ENCODE measurements at regions not wholly inside any gene's neighbourhood (a gene's known extent, or its start where the extent isn't known, plus 50 kb on each side); places are given as distances from the start of the nearest gene placed in this dataset.

GRCh38 chr5:87079219-87079618 is 188.5 kb upstream of the RASA1 start (continued):
- no peak for TF ChIP-seq NR3C1 (CRISPR knock-in tag; conservative IDR thresholded peaks at IDR 0.05; ENCODE audit: low read depth)
- no peak for TF ChIP-seq NFYB (CRISPR knock-in tag; conservative IDR thresholded peaks at IDR 0.05; ENCODE audit: low read depth)
- no peak for TF ChIP-seq RELA (CRISPR knock-in tag; IDR thresholded peaks at IDR 0.05; ENCODE audit: borderline replicate concordance)
- TF ChIP-seq HMGA2 (CRISPR knock-in tag; IDR thresholded peaks at IDR 0.05): no peak

GRCh38 chr5:87081016-87081415 is 186.7 kb upstream of the RASA1 start:
- ATAC-seq: no peak
- no peak overlapping the region for H3K27ac Mint-ChIP-seq
- CTCF ChIA-PET: no interaction called here
- peaks cover 28% of the 10 kb centered on the region for H3K9me3 Mint-ChIP-seq
- no peak for DNase-seq (ENCODE audit: low spot score)
- H3K4me3 Mint-ChIP-seq: no peak overlapping the region
- POLR2A ChIA-PET: no interaction called here
- peaks cover 11% of the 10 kb centered on the region for H3K36me3 Mint-ChIP-seq
- no peaks in the 10 kb centered on the region; the same call in 1 of the 2 replicates for H3K27me3 Mint-ChIP-seq (ENCODE audit: low read depth)
- no peaks in the 10 kb centered on the region for H3K4me1 Mint-ChIP-seq
- TF ChIP-seq FOXP4 (CRISPR knock-in tag; IDR thresholded peaks at IDR 0.05) (no peak), GRHL2 (CRISPR knock-in tag; IDR thresholded peaks at IDR 0.05; ENCODE audit: insufficient replicate concordance, severe bottlenecking) (no peak), IRF1 (CRISPR knock-in tag; IDR thresholded peaks at IDR 0.05) (no peak), ARID4B (CRISPR knock-in tag; IDR thresholded peaks at IDR 0.05; ENCODE audit: borderline replicate concordance) (no peak), MAX (CRISPR knock-in tag; IDR thresholded peaks at IDR 0.05) (no peak), CREM (CRISPR knock-in tag; IDR thresholded peaks at IDR 0.05) (no peak), ATF2 (CRISPR knock-in tag; IDR thresholded peaks at IDR 0.05; ENCODE audit: borderline replicate concordance, low read depth) (no peak), ZNF317 (CRISPR knock-in tag; IDR thresholded peaks at IDR 0.05; ENCODE audit: borderline replicate concordance, low read depth) (no peak), E2F5 (CRISPR knock-in tag; IDR thresholded peaks at IDR 0.05) (no peak), KAT7 (CRISPR knock-in tag; IDR thresholded peaks at IDR 0.05; ENCODE audit: borderline replicate concordance) (no peak), SOX15 (CRISPR knock-in tag; IDR thresholded peaks at IDR 0.05) (no peak), ESRRA (CRISPR knock-in tag; IDR thresholded peaks at IDR 0.05; ENCODE audit: borderline replicate concordance) (no peak), HMGA2 (CRISPR knock-in tag; IDR thresholded peaks at IDR 0.05) (no peak), CTCF (IDR thresholded peaks at IDR 0.05) (no peak), ZSCAN18 (CRISPR knock-in tag; IDR thresholded peaks at IDR 0.05) (no peak), PREB (CRISPR knock-in tag; IDR thresholded peaks at IDR 0.05; ENCODE audit: borderline replicate concordance) (no peak), NFATC4 (CRISPR knock-in tag; IDR thresholded peaks at IDR 0.05) (no peak)
